ENCODE measurements at regions not wholly inside any gene's neighbourhood (a gene's known extent, or its start where the extent isn't known, plus 50 kb on each side); places are given as distances from the start of the nearest gene placed in this dataset.

DNA sequence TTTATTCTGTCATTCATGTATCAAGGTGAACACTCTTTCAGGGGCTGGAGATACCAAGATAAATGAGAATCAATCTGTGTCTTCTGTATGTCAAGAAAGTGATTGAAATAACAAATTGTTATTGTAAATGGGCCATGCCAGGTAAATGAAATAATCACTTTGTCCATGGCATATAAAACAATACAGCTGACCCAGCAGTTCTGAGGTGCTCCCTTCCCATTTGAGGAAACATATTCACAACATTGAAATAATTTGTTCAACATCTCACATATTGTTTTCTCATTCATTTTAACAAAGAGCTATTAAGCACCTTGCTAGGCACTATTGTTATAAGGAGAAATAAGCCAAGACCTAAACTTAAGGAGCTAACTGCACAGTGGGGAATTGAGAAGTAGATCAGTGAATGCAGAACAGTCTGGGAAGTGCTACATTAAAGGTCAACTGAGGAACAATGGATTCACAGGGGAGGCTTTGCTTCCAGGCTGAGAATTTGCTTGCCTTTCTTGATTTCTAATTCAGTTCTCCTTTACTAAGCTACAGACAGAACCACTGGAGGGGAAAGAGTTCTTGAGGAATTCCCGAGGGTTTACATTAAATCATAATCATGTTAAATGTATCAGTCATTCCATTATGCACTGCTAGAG is 806.3 kb upstream of the ARPP21 start:
- no peaks in the 10 kb centered on the region for H3K27me3 ChIP-seq (ENCODE audit: control insufficient read depth in 2 of 2, insufficient read depth in 2 of 2, low read length in 2 of 2)
- H3K79me2 ChIP-seq (ENCODE audit: control insufficient read depth, insufficient read depth, low read length): no peaks in the 10 kb centered on the region
- no peaks in the 10 kb centered on the region for H3K36me3 ChIP-seq (ENCODE audit: control insufficient read depth in 2 of 2, extremely low read depth in 1 of 2, insufficient read depth in 2 of 2, low read length in 2 of 2)
- H3K27ac ChIP-seq (ENCODE audit: insufficient read depth, low read depth, low read length): no peak overlapping the region
- no peaks in the 10 kb centered on the region for H4K20me1 ChIP-seq (replicated peaks; ENCODE audit: control insufficient read depth, extremely low read depth, insufficient read depth, low read length)
- no TSS peak for BruUV-seq (replicated peaks)
- ChIA-PET CTCF (no interaction called here), POLR2A (no interaction called here)
- no peak overlapping the region for H3K9ac ChIP-seq (replicated peaks; ENCODE audit: extremely low read depth, insufficient read depth, low read length)
- H3K4me1 ChIP-seq (ENCODE audit: control insufficient read depth, extremely low read depth, insufficient read depth, low read length): no peaks in the 10 kb centered on the region
- DNase-seq (ENCODE audit: low read depth, low spot score) (no peak), FAIRE-seq (no peak)
- no peak overlapping the region for H3K4me3 ChIP-seq (replicated peaks in 1 of 3; ENCODE audit: insufficient read depth in 1 of 3, low read depth in 1 of 3, low read length in 3 of 3)
- H3K9me1 ChIP-seq (replicated peaks; ENCODE audit: control insufficient read depth, extremely low read depth, insufficient read depth, low read length): no peaks in the 10 kb centered on the region
- no peak overlapping the region for H2AFZ ChIP-seq (ENCODE audit: low read depth, low read length)
- TF ChIP-seq CTCF (IDR thresholded peaks at IDR 0.05; ENCODE audit: extremely low read depth in 1 of 2, insufficient read depth in 1 of 2, low read depth in 1 of 2, low read length in 2 of 2) (no peak), EZH2 (IDR thresholded peaks at IDR 0.05; ENCODE audit: borderline replicate concordance, low read depth, low read length, severe bottlenecking) (no peak), MAX (IDR thresholded peaks at IDR 0.05; ENCODE audit: insufficient read depth, insufficient read length) (no peak), GATA2 (IDR thresholded peaks at IDR 0.05; ENCODE audit: insufficient read depth, insufficient read length, low read depth, low read length) (no peak), JUN (IDR thresholded peaks at IDR 0.05; ENCODE audit: borderline replicate concordance, insufficient read depth, insufficient read length, low read depth) (no peak), POLR2A (IDR thresholded peaks at IDR 0.05; ENCODE audit: low read depth, low read length) (no peak), FOS (IDR thresholded peaks at IDR 0.05; ENCODE audit: borderline replicate concordance, insufficient read depth, low read length) (no peak), POLR2AphosphoS5 (IDR thresholded peaks at IDR 0.05; ENCODE audit: insufficient read depth, low read depth, low read length) (no peak), MYC (IDR thresholded peaks at IDR 0.05; ENCODE audit: low read depth, low read length) (no peak)
- intact Hi-C loops (cut with micrococcal nuclease) (no loop called here), dilution Hi-C loops (cut with MboI; ENCODE audit: extremely low pct_ligation_motif_present, low sequenced_read_pairs) (no loop called here)
- H3K9me3 ChIP-seq (replicated peaks; ENCODE audit: control insufficient read depth, insufficient read depth, low read length): no peaks in the 10 kb centered on the region
- H3K4me2 ChIP-seq (ENCODE audit: insufficient read depth, low read length): no peak overlapping the region

Data from endothelial cell of umbilical vein (primary cell).